ENCODE measurements at regions not wholly inside any gene's neighbourhood (a gene's known extent, or its start where the extent isn't known, plus 50 kb on each side); places are given as distances from the start of the nearest gene placed in this dataset.

GRCh38 chr2:240290432-240291336 is 144.8 kb upstream of the GPC1 start (continued):
- no peak for TF ChIP-seq ATF2 (IDR thresholded peaks at IDR 0.05; ENCODE audit: low read length)
- TF ChIP-seq CTBP2 (IDR thresholded peaks at IDR 0.05; ENCODE audit: borderline replicate concordance, insufficient read depth, insufficient read length, low read length) = no peak
- no peak for TF ChIP-seq TCF12 (IDR thresholded peaks at IDR 0.05; ENCODE audit: low read depth, low read length)
- TF ChIP-seq EZH2 (IDR thresholded peaks at IDR 0.05; ENCODE audit: low read depth, low read length, severe bottlenecking) = no peak
- no peak for TF ChIP-seq SAP30 (IDR thresholded peaks at IDR 0.05; ENCODE audit: insufficient read depth, insufficient replicate concordance, low read length)

Measured in H1 (cell line).